ENCODE measurements at regions not wholly inside any gene's neighbourhood (a gene's known extent, or its start where the extent isn't known, plus 50 kb on each side); places are given as distances from the start of the nearest gene placed in this dataset.

DNA sequence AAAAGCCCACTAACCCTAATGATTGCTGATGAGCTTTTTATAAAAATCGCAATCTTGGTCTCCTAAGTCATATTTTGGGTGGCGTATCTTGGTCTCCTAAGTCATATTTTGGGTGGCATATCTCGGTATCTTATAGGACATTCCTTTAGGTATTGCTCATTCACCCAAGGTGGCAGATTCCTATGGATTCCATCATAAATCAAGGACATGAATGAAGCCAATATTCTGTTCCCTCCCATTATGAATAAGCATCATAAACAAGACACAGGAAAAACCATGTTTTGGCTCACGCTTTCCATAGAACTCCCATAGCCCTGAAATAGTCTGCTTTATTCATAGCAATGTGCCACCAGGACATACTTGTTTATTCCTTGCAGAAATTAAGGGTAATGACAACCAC lies 95.0 kb upstream of the CD99 start:
- no peak for TF ChIP-seq YY1 (IDR thresholded peaks at IDR 0.05; ENCODE audit: insufficient read depth, insufficient read length)
- no peak for TF ChIP-seq SUZ12 (IDR thresholded peaks at IDR 0.05; ENCODE audit: extremely low read depth, insufficient read depth, insufficient read length)
- no peak for TF ChIP-seq ZNF274 (IDR thresholded peaks at IDR 0.05; ENCODE audit: low read depth, low read length)
